ENCODE measurements at regions not wholly inside any gene's neighbourhood (a gene's known extent, or its start where the extent isn't known, plus 50 kb on each side); places are given as distances from the start of the nearest gene placed in this dataset.

- DNase-seq (ENCODE audit: low spot score) (no peak), ATAC-seq (no peak)
Observed at GRCh38 chr10:91335147-91335546, 75.0 kb upstream of the HECTD2 start.

GRCh38 chr10:91339729-91340128 is 70.4 kb upstream of the HECTD2 start:
- no peak for DNase-seq (ENCODE audit: low spot score)
- ATAC-seq = no peak

GRCh38 chr10:91340613-91341362 is 69.4 kb upstream of the HECTD2 start:
- ATAC-seq = no peak
- no peak for DNase-seq (ENCODE audit: low spot score)

- ATAC-seq = no peak
- DNase-seq (ENCODE audit: low spot score) = no peak
Observed at GRCh38 chr10:91341686-91342085, 68.5 kb upstream of the HECTD2 start.

GRCh38 chr10:91343010-91343409 is 67.1 kb upstream of the HECTD2 start:
- ATAC-seq = no peak
- no peak for DNase-seq (ENCODE audit: low spot score)

- DNase-seq (ENCODE audit: low spot score) (no peak), ATAC-seq (no peak)
Observed at GRCh38 chr10:91344117-91344856, 65.9 kb upstream of the HECTD2 start.

GRCh38 chr10:91345716-91346115 is 64.4 kb upstream of the HECTD2 start:
- ATAC-seq (no peak), DNase-seq (ENCODE audit: low spot score) (no peak)

- DNase-seq (ENCODE audit: low spot score) = no peak
- ATAC-seq = no peak
Observed at GRCh38 chr10:91347529-91347928, 62.6 kb upstream of the HECTD2 start.

GRCh38 chr10:91349381-91349780 is 60.8 kb upstream of the HECTD2 start:
- DNase-seq (ENCODE audit: low spot score) (no peak), ATAC-seq (no peak)

GRCh38 chr10:91350651-91351081 is 59.5 kb upstream of the HECTD2 start:
- ATAC-seq = peak; percentile 84
- no peak for DNase-seq (ENCODE audit: low spot score)

- ATAC-seq (no peak), DNase-seq (ENCODE audit: low spot score) (no peak)
Observed at GRCh38 chr10:91352760-91353159, 57.4 kb upstream of the HECTD2 start.

- no peak for ATAC-seq
- no peak for DNase-seq (ENCODE audit: low spot score)
Observed at GRCh38 chr10:91354166-91355075, 55.7 kb upstream of the HECTD2 start.

GRCh38 chr10:91355998-91356397 is 54.1 kb upstream of the HECTD2 start:
- DNase-seq (ENCODE audit: low spot score) (no peak), ATAC-seq (no peak)

GRCh38 chr10:91357497-91357896 is 52.6 kb upstream of the HECTD2 start:
- no peak for ATAC-seq
- no peak for DNase-seq (ENCODE audit: low spot score)
